NCI-H1694 treated with DMSO at 0.1 percent for 48 hours (cell line): ENCODE measurements at regions not wholly inside any gene's neighbourhood (a gene's known extent, or its start where the extent isn't known, plus 50 kb on each side); places are given as distances from the start of the nearest gene placed in this dataset.
"Not testable (repeated sequence)": the region's sequence is repeated elsewhere in the genome, so short reads cannot be mapped to it uniquely, and the experiment has no call there.

Experiments used
- DNase-seq: peaks from one replicate; lab custom pipeline; 2025; lab: John Stamatoyannopoulos, UW

DNA sequence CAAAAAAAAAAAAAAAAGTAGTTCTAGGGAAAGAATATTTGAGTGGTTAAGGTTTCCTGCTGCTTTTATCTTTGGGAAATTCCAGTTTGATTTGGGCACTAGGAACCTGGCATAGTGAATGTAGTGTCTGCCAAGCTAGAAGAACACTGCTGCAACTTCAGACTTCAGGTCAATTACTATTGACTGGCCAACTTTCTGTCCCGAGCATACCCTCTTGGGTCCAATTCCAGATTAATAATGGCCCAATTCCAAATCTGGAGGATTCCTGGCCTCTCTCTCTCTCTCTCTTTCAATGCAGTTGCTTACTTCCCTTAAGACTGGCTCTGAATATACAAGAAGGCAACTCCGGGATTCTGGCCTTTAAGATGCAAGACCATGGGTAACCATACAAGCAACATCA, 74.9 kb downstream of the ANKEF1 start:
- DNase-seq, result no peak

DNA sequence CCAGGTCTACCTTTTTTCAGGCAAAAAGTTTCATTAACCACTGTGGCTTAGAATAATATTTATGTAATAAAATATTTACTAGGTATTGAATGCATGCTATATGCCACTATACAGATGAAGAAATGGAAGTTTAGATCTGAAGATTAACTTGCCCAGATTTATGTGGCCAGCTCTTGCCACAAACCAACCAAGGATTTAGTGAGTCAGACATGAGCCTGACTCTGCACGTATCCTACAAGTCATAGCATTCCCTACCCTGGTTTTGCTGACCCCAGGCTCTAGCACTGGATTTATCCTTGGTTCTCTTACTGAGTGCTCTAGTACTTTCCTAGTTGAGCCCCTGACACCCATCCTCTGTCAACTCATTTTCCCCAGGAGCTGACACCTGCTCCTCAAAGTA, 75.4 kb downstream of the ANKEF1 start:
- no peak for DNase-seq

DNA sequence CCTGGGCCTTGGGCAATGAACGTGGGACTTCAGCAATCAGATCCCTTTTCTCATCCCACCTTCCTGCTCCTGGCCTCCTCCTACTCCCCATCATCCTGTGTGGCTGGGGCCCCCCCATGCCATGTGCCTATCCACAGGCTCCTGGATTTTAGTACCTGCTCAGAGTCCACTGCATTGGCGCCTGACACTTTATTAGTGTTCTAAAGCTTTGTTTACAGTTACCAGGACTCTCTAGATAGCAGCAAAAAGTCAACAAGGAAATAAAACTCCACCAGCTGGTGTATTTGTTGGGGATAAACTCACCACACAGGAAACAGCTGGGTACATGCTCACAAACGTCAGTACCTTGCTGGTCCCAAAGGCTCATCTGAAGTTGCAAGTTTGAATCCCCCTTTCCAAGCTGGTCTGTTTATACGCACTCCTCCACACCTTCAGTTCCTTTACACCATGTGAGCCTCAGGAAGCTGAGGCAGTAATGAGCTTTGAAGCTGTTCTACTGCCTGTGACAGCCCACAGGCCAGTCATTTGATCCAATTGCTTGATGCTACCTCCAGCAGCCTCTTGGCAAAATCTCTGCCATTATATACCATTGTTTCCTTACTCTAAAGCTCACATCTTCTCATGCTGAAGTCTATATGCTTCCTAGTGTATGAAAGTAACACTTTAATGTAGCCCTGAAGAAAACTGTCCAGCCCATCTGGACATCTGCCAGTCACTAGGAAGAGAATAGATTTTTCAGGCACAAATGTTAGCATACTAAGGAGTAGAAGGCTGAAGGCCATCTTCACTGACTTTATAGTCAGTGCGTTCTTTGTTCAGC, 76.6 kb downstream of the ANKEF1 start:
- peak; percentile 5 for DNase-seq

DNA sequence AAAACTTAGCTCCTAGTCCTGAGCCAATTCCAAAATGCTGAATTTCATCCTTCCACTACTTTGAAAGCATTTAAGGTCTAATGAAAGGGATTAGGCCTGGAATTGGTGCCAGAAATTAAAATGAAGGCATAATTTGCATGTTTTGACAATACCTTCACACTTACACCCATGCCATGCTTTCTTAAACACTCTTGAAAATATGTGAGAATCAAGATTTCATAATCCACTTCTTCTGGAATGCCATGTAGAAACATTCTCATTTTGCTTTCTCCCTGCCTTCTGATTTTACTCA, 77.1 kb downstream of the ANKEF1 start:
- no peak for DNase-seq

DNA sequence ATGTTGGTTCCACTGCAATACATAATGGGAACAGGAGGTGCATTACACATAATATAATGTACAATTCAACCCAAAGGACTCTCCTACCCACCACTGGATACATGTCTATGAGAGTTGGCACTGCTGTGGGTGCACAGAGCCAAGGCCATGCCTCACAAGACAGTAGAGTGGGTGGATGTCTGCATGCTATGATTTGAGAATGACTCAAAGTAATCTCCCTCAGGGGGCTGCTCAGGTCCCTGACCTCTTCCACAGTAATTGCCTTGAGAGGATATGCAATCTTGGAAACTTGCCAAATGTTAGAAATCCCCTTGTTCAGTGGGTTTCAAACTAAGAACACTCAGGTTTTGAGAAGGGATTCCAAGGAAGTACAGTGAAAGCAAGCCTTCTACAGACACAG, 79.0 kb downstream of the ANKEF1 start:
- no peak for DNase-seq

DNA sequence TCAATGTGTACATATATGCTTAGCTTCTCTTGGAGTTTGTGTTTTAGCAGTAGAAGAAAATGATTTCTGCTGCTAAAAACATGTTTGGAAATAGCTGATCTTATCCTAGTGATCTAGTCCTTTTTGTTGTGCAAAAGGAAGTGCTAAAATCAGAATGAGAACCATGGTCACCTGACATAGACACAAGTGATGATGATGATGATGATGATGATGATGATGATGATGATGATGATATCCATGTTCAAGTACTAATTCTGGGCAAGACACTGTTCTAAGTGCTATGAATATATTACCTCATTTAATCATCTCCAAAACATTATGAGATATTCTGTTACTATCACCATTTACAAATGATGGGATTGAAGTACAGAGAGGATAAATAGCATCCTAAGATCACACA, 79.8 kb downstream of the ANKEF1 start:
- DNase-seq, result no peak

DNA sequence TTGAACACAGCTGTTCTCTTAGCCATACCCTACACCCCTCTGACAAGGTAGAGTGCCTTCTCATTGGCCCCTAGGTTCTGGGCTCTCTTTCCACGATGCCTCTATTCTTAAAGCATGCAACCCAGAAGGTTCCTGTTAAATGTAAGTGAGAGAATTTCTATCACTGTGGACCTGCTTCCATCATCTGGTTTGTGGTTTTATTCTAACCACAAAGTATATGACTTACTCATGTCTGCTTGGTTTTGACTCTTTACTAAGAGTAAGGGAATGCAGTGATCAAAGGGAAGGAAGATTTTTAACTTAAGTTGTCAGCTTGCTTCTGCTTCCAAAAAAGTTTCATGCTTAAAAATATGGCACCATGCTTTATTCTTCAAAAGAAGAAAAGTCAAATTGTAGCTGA, 80.2 kb downstream of the ANKEF1 start:
- DNase-seq, result no peak

DNA sequence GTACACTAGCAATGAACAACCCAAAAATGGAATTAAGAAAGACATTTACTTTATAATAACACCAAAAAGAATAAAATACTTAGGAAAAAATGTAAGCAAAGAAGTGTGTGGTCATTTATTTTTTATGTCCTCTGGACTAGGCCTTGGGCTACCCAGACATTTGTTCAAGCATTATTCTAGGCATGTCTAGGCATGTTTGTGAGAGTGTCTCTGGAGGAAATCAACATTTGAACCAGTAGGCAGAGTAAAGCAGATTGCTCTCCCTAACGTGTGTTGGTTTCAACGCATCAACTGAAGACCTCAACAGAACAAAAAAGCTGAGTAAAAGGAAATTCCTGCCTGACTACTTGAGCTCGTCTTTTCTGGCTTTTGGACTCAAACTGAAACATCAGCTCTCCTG, 84.5 kb downstream of the ANKEF1 start:
- no peak for DNase-seq

DNA sequence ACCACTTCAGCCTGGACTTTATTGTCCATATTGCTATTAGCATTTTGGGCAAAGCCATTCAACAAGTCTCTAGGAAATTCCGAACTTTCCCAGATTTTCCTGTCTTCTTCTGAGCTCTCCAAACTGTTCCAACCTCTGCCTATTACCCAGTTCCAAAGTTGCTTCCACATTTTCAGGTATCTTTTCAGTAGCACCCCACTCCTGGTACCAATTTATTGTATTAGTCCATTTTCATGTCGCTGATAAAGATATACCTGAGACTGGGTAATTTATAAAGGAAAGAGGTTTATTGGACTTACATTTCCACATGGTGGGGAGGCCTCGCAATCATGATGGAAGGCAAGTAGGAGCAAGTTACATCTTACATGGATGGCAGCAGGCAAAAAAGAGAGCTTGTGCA, 90.1 kb downstream of the ANKEF1 start:
- DNase-seq, result not testable (repeated sequence)

DNA sequence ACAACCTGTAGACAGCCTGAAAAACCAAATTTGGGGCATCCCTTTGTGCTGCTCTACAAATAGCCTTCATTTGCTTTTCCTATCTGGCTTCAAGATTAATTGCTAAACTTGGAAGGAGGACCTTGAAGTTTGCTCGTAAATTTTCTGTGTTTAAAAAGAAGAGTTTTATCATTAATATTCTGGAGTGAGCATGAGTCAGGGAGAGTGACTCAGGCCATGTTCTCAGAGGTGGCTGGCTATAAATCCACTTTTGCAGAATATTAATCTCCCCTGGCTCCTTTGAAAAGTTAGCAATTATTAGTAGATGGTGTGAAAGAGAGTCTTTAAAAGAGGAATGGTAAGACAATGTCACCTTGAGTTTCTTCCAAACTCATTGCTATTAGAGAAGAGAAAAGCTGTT, 91.0 kb downstream of the ANKEF1 start:
- no peak for DNase-seq

DNA sequence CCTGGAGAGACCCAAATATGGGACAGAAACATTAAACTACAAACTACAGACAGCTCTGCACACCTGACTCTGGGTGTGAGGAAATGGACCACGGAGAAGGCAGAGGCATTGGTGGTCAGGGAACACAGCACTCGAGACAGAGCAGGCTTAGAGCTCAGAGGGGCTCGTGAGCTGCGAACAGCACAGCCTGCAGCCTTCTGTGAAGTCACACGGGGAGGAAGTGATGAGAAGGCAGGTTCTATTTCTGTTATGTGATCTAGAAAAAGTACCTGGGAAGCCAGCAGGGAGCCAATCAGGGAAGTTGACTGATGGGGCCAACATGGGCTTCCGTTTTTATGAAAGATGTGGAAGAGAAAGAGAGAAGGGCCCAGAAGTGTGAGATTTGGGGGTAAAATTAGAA, 88.9 kb upstream of the SNAP25 start:
- no peak for DNase-seq

DNA sequence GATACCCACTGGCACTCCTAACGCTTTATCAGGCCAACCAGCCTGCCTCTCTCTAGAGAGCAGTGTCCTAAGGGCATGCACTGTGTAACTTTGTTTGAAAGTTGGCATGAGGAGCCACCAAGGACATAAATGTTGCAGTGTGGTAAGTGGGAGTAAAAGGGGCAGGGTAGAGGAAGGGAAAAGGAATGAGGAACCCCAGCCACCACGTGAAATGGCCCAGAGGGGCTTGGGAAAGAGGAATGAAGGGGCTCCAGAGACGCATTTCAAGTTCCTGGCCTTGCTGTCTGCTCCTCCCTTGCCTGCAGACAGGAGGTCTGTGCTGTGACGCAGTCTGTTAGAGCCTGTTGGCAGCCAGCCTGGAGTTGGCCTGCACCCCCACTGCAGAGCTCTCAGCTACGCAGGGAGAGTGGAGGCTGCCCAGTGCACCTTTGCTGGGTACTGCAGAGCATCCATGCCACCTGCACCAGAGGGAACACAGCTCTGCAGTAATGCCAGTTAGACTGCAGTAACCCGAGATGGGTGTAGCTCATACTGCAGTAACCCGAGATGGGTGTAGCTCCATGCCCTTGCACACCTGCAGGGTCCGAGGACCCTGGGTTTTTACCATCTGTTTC, 86.8 kb upstream of the SNAP25 start:
- DNase-seq, result peak; percentile 49

DNA sequence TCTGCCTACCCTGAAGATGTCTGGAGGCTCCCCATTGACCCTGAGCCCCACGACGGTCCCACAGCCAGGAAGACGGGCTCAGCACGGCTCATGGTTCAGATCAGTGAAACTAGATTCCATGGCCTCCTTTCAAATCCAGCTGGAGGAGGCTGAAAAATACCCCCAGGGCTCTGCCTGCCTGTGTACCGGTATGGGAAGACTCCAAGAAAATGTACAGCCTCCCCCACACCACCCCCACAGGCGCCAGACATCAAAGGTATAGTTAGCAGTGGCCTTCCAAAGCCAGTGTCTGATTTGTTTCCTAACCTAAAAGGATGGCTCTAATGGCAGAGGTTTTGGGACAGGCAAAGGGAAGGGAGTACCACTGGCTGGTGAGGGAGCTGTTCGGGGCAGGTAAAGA, 86.2 kb upstream of the SNAP25 start:
- no peak for DNase-seq

DNA sequence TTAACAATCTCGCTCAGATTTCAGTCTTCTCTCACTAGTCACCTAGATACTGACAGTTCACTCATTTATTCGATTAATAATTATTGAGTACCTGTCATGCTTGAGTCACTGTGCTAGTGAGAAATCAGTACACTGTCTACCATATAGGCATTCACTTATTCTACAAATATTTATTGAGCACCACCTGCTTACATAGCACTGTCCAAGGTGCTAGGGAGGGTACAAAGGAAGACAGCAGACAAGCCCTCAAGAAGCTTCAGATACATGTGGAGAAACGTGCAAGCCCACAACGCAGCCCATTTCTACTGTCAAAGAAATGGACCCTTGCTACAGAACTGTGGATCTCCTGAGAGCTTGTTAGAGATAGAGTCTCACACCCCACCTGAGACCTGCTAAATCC, 85.1 kb upstream of the SNAP25 start:
- no peak for DNase-seq

DNA sequence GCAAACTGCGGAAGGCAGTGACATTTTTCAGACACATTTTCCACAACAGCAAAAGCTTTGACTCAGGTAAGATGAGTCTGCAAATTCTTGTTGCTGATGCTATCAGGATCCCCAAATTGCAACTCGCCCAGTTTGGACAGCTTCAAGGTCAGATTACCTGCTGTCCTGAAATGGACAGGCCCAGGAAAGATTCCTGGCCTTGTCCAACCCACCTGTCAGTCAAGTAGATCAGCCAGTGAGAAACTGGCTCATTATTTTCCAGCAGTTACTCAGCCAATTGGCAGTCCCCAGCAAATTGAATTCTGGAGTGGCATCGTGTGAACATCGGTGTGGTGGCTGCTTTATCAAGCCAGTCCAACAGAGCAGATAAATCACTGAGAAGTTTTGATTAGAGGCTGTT, 84.5 kb upstream of the SNAP25 start:
- no peak for DNase-seq

DNA sequence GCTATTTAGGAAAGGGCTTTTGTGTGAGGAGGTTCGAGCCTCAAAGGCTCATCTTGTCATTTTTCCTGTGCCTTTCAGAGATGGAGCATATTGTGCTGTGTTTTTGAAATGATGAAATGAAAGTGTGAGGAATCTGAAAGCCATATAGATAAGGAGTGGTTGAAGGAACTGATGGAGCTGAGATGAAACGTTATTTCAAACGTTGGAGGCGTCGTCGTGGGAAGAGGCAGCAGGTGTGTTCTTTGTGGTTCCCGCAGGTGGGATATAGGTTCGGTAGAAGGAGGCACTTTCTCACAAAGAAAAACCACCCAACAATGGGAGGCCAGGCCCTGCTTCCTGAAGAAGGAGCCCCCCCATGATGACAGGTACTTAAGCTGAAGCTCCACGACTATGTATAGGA, 83.2 kb upstream of the SNAP25 start:
- no peak for DNase-seq

DNA sequence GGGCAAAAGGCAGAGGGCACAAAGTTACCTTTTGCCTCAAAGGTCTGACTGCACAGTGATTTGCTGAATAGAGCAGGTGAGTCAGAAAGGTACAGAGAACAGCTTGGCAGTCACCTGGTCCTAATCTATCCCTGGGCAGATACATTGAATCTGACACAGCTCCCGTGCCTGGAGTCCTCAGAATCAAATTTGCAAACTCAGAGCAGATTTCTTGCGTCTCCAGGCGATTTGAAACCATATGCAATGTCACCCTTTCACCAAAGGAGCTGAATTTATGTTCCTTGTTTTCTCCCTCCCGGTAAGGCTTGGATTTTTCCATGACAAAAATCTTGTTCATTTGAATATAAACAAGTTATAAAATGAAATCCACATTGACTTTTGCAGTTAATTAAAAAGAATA, 81.6 kb upstream of the SNAP25 start:
- DNase-seq, result no peak

DNA sequence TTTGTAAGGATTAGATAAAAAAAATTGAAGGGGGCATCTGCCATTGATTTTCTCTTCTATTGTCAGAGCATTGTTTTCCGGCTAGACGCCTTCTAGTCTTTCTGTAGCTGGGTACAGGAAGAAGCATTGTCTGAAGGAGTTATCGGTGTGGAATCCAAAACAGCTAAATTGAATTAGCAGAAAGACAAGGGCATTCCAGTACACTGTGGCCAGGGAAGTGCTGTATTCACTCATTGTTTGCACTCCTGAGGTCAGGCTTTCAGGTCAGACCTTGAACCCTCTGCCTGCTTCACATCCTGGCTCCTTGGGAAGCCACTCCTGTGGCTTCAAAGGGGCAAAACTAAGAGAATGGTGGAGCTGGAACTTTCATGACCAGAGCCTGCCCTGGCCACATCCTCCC, 81.1 kb upstream of the SNAP25 start:
- no peak for DNase-seq

DNA sequence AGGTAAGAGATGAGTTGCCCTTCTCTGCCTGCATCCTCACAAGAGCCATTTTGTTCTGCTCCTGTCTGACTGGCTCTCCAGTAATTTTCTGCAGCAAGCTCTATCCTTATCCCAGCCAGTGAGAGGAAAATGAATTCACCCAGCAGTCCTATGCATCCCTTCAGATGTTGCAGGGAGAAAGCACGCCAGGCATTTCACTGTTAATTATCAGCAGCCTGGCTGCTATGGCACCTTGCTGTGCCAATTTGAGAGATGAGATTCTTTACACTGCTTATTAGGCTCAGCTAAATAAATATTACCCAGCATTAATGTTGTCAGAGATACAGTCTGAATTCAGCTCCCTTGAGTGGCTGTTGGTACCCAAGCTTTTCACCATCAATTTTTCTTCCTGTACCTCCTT, 61.1 kb upstream of the SNAP25 start:
- DNase-seq, result no peak

DNA sequence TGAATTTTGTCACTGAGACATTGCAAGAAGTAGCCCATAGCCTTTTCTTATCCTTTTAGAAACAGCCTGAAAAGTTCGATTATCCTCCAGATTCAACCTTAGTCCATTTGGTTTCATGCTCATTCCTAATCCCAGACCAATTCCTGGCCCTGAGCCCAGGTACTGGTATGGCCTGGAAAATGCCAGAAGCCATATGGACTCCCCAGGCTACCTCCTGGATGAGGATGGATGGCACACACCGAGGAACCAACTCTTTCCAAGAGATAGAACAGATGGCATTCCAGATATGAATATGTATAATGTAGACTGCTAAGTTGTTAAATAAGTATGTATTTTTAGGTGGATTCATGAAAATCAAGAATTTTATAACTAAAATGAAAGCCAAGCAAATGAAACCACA, 51.6 kb upstream of the SNAP25 start:
- DNase-seq, result no peak

DNA sequence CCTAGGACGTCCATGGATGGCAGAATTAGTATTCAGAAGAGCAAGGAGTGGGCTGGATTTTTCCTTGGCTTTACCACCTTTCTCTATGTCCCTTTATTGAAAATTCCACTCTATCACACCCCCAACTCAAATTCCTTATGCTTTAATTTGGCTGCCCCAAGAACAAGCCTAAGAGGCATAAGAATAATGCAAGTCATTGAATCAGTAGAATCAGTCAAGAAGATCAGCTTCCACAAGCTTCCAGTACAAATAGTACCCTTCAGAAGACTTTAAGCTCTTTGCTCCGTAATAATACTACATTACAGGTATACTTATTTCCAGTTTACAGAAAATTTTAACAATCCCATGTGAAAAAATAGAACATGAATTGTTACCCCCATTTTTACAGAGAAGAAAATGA, 51.0 kb upstream of the SNAP25 start:
- no peak for DNase-seq
